ENCODE measurements at regions not wholly inside any gene's neighbourhood (a gene's known extent, or its start where the extent isn't known, plus 50 kb on each side); places are given as distances from the start of the nearest gene placed in this dataset.
"Not testable (repeated sequence)": the region's sequence is repeated elsewhere in the genome, so short reads cannot be mapped to it uniquely, and the experiment has no call there.

DNA sequence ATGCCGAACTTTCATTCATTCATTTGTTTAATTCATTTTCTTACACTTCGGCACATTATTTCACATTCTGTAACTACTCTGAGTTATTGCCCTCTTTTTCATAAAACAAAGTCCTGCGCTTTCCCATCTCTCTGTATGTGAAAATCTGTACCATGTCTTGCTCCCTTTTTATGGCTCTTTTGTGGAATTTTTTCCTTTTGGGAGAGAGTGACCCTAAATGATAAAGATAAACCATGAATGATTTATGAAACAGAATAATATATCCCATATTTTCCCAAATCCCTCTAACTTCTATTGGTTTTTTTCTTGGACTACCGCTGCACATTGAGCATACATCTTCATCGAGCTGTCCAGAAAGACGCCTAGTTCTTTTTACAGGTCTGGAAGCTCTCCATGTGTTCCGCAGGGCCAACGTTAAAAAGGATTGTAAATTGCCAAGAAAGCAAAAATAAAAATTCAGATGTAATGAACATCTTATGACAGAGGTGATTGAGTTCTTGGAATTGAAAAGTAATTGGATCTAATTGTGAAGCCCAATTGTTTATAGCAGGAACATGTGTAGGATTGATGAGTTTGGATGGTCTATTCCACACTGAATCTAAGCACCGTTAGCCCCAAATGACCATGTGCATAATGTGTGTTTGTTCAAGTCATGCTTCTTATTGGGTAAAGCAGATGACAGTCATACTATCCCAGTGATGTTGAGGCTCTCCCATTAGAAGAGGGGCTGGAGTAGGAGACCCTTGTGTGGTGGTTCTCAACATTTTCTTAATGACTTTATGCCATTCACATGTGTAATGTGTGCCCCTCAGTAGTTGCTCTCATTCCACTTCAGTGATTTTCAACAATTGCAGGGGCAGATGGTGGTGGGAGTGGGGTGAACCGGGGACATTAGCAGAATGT lies 378.9 kb downstream of the DLEU7 start:
- no peak for DNase-seq

DNA sequence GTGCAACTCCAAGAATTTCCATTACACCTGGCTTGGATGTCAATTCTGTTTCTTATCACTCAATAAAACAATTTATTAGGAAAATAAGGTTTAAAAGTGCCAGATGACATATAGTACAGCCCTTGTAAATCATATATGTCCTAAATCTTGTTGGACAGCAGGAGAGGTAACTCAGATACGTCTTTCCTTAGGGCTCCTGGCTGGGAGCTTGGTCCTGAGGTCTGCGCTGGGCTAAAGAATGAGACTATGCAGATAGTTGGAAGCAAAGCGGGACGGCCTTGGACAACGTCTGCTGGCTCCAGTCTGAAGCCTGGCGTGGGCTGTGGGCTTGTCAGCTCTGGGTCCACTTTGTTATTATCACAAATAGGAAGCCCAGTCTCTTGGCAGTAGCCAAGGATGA lies 377.0 kb downstream of the DLEU7 start:
- DNase-seq = no peak

DNA sequence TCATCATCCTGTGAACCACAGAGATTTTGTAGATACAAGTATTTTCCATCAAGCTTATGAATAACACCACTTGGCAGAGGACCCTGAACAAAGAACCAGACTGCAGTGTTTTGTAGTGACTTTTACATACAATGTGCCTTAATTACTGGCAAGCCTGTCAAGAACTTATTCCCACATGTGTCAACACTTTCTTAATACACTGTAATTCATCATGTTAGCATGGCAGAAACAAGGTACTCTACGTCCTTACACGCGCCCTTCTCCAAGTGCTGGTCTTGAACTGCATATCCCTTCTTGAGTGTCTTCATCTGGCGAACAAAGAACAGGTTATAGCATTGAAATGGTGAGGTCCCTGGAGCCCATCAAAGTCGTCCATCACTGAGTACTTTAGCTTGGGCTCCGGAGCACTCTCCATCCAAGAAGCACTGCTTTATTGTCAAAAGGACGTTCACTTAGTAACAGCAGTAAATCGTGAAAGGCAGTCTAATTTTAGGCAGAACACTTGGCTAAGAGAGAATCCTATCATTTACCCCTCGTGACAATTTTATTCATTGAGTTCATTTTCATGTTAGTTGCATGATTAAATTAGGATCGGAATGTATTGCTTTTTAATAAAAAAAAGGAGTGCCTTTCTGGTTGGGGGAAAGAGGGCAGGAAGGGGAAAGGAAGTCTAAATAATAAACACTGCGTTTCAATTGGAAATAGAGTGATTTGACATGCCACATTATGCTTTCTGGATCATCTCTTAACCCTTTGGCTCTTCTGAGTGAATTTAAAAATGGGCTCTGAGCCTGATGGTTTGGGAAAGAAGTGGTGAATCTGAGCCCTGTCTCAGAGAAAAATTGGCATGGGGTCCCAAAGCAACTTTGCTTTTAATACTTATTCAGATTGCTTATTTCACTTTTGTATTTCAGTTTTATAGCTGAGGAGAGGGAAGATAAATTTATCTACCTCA lies 376.1 kb downstream of the DLEU7 start:
- no peak for DNase-seq

DNA sequence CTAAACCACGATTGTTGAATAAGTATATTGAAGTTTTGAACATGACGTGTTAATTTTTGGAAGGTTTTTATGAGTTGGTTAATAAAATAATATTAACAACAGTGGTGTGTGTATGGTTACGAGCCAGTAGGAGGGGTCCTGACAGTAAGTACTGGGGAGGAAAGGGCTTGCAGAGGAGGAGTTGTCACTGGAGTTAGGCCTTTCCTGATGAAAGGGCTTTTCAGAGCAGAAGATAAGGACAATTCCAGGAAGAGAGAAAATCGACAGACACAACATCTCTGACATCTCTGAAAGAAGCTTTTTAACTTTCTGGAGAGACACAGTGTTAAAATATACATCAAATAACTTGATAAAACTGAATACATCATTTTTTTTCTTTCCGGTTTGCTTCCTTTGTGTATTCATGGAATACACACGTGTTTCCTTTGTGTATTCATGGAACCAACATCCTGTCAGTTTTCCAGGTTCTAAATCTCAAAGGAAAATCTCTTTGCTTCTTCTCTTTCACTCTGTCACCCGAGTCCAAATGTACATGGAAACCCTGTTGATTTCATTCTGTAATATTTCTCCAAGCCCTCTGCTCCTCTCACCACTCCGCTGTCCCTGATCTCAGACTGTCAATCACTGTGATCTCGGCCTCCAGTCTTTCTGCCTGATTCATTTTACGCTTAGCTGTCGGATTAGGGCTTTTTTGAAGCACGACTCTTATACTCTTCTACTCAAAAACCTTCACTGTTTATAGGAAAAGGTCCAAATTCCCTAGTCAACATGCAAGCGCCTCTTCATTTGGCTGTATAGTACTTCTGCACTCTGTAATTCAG lies 374.4 kb downstream of the DLEU7 start:
- DNase-seq = no peak

DNA sequence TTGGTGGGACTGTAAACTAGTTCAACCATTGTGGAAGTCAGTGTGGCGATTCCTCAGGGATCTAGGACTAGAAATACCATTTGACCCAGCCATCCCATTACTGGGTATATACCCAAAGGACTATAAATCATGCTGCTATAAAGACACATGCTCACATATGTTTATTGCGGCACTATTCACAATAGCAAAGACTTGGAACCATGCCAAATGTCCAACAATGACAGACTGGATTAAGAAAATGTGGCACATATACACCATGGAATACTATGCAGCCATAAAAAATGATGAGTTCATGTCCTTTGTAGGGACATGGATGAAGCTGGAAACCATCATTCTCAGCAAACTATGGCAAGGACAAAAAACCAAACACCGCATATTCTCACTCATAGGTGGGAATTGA lies 370.4 kb downstream of the DLEU7 start:
- not testable (repeated sequence) for DNase-seq

DNA sequence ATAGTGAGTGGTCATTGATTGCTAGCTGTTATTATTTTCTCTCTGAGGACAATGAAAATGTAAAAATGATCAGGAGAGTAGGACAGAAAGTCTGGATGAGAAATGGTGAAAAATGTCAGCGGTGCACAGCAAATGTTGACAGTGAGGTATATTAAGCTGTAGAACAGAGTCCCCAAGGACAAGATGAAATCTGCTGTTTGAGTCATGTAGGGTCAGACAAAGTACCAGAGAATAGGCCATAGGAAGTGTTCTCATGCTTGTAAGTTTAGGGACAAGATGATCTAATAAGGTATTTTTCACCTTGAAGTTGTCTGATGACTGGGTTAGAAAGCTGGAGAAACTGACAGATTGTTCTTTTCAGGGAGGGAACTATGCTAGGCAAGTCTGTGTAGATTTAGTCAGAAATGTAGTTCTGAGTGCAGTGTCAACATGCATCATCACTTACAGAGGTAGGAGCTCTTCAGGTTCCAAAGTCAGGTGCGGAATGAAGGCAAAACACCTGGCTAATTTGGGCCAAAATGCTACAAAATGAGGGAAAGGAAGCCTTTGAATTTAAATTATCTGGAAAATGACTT lies 369.3 kb downstream of the DLEU7 start:
- DNase-seq = no peak

DNA sequence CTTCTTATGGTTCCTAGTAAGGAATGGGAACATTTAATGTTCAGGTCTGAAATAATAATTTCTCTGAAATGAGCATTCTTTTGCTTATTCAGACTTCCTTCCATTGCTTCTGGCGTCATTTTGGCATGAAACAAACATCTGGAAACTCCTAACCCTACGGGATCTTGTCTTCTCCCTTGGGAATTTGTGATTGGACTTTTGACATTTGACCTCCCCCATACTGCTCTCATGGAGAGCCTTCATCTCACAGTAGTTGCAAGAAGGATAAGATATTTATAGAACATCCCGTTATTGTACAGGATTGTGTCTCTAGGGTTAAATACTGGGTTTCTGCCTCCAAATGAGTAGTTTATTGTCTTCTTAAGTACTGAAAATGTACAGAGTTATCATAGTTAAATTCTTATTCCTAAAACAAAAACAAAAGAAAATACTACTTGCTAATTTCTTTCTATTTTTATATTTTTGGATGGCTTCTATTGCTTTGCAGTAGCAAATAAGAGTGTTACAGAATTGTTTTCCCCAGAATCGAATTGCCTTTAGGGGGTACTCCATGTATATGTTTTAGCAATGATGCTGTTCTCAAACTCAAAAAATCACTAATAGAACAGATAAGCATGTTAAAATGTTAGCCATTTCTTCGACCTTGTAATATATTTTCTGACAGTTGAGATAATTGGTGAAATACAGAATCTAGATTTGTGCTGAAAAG lies 366.8 kb downstream of the DLEU7 start:
- DNase-seq = no peak

DNA sequence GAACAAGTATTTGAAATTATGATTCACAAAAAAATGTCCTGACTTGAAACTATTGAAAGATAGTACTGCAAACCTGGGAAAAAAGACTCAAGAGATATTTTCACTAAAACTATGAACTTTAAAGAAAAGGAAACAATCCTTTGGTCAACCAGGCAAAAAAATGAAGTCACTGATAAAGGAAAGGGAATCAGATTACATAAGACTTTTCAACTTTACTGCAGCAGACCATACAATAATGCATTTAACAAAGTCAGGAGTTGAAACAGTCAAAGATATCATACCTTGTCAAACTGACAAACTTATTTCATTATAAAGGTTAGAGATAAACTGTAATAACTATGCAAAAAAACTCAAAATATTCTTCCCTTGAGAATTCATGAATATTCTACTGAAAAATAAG lies 361.6 kb downstream of the DLEU7 start:
- DNase-seq = no peak

DNA sequence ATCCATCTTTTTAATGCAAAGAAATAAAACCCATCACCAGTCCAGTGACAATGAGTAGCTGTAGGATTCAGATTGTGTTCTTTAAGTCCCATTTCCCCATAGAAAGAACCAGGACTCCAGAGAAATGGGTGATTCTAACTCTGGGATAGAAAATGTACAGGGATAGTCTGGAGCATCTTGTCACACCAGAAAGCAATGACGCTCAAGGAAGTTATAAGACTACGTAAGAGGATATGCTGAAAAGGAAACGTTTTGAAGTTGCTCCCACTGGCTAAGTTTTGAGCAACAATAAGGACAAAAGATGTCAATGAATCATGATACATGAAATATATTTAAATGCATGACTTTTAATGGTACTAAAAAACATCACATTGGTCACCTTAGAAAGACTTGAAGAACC lies 360.1 kb downstream of the DLEU7 start:
- no peak for DNase-seq

DNA sequence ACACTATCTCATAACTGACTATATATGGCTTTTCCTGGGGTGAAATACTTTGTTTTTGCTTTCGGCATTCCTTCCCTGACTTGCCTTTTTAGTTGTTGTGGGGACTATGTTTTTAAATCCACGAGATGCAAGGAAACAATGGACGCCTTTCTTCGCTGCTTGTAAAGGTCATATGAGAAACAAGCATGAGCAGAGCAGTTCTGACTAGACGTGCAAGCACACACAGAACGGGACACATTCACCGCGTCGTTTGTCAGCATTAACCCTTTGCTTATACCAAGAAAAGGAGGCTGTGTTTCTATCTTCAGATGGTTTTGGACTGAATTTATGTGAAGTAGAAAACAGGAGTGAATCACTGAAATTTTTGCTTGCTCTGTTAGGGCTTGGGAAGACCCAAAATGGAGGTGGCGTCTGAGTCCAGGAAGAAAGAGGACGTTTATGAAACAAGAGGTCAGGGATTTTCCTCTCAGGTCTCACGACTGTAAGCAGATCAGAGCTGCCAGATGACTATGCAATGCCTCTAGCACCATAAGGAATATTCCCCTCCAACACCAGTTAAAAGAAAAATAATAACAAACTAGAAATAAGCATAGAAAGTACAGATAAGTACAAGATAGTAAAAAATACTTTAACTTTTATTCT lies 358.9 kb downstream of the DLEU7 start:
- DNase-seq = no peak

DNA sequence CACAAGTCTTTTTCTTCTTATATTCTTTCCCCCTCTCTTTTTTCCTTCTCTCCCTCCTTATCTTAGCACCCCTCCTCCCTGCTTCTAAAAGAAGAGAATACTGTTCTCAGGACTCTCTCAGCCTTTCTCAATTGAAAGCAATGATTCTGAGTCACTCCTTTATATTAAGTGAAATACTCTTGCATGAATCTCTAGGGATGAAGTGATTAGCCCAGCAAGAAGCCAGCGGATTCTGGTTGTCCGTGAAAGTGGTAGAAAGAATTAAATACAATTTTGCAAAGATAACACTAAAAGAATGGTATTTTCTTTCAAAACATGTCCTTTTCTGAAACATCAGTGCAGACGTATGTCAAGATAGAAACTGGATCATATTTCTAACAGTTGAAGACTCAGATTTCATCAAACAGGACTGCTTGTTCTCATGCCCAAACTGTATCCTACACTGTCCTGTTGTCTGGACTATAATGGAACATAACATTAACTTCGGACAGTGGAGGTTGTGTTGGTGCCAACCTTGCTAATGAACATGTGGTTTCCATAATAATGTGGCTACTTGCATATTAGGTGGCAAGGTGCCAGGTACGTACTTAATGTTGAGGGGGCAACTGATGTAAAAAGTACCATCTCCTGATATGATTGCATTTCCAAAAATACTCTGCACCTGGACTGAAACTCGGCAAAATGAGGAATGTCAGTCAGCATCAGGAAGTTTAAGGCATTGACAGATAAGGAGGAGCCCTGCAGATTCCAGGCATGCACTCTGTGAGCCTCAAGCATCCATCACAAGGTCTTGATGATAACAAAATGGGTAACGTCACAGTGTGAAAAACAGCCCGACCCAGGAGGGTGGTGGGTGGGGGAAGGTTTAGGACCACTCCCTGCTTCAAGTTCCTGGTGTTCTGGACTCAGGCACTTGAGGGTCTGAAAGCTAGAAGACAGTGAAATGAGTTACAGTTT lies 357.2 kb downstream of the DLEU7 start:
- DNase-seq = no peak

DNA sequence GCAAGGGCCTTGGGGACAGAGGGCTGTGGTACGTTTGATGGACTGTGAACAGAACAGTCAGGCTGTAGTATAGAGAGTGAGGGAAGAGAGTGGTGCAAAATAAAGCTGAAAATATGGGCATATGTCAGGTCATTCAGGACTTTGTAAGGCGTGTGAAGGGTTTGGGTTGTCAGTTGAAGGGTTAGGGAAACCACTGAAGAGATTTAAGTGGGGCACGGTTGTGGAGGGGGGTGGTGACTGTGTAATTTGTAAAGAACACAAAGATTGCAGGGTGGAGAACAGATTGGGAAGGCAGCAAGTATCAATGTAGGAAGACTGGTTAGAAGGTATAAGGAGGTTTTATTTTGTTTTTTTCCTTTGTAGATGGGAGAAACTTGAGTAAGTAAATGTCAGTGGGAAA lies 349.8 kb downstream of the DLEU7 start:
- DNase-seq = no peak

DNA sequence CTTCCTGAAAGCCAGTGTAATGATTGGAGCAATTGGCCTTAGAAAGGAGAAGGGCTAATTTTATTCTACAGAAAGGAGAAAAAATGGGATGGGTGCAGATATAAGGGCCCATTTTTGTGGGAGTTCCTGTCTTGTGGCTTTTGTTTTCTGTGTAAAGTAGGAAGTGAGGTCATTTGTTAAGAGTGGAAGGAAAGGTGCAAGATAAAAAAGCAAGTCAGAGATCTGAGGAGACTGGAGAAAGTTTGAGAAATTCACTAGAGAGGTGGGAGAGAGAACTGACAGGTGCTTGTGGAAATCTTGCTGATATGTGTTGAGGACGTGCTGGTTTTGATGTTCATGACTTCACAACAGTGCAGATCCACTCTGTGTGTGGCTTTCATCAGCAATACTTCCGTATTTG lies 349.4 kb downstream of the DLEU7 start:
- DNase-seq = no peak

DNA sequence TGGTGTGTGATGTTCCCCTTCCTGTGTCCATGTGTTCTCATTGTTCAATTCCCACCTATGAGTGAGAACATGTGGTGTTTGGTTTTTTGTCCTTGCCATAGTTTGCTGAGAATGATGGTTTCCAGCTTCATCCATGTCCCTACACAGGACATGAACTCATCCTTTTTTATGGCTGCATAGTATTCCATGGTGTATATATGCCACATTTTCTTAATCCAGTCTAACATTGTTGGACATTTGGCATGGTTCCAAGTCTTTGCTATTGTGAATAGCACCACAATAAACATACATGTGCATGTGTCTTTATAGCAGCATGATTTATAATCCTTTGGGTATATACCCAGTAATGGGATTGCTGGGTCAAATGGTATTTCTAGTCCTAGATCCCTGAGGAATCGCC lies 340.3 kb downstream of the DLEU7 start:
- not testable (repeated sequence) for DNase-seq

DNA sequence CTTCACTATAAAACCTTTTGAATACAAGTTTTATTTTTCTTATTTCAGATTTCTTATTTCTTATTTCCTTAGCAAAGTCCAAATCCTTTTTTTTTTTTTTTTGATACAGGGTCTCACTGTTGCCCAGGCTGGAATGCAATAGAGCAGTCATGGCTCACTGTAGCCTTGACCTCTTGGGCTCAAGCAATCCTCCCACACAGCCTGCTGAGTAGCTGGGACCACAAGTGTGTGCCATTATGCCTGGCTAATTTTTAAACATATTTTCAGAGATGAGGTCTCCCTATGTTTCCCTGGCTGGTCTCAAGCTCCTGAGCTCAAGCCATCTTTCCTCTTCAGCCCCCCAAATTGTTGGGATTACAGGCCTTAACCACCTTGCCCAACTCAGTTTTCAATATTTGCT lies 334.3 kb downstream of the DLEU7 start:
- DNase-seq = no peak

DNA sequence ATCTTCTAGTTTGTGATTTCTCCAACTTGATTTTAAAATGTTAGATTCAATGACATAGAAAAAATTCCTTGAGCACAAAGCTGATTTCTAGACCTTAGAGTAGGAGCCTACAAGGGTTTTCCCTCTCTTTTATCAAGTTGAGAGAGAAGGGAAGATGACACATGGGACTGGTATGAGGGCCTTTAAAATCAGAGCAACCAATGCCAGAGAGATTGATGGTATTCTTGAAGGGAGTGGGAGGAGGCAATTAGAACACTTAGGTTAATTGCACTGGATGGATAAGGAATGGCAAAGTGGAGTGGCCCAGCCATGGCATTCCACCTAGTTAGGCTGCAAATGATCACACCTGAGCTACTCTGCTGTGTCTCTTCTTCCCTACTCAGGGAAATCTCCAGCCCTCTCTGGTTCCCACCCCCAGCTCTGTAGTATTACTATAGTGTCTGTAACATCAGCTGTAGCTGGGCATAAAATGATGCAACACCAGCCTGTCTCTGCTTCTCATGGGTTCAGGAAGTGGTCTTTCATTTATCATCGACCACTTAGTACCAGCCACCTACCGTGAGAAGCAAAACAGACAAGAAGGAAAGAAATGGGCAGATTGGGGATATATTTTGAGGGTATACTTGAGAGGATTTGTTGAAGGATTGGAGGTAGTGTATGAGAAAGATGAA lies 333.6 kb downstream of the DLEU7 start:
- no peak for DNase-seq

DNA sequence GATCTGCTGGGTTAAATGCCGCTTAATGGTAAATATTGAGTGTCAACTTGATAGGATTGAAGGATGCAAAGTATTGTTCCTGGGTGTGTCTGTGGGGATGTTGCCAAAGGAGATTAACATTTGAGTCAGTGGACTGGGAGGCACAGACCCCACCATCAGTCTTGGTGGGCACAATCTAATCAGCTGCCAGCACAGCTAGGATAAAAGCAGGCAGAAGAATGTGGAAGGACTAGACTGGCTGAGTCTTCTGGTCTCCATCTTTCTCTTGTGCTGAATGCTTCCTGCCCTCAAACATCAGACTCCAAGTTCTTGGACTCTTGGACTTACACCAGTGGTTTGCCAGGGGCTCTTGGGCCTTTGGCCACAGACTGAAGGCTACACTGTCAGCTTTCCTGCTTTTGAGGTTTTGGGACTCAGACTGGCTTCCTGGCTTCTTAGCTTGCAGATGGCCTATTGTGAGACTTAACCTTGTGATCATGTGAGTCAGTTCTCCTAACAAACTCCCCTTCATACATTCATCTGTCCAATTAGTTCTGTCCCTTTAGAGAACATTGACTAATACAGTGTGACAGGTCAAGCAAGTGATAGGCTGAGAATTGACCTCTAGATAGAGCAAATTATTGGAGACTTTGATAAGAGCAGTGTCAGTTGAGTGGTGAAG lies 332.5 kb downstream of the DLEU7 start:
- DNase-seq = not testable (repeated sequence)

DNA sequence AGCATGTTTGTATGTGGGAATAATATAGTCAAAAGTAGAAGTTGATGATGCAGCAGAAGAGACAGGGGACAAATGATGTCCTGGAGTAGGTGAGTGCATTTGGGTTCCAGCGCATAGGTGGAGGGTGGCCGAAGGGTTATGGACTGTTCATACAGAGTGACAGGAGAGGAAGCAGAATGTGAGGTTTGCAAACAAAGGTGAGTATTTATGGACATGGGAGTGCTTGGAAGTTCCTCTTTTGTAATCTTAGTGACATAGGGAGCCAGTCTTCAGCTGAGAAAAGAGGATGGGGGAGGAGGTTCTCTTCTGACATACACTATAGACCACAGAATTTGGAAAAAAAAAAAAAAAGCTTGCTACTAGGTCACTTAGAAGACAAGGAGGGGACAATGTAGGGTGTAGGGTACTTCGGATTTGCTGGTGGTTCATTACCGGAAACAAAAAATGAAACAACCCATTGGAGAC lies 331.6 kb downstream of the DLEU7 start:
- no peak for DNase-seq
